ENCODE measurements at regions not wholly inside any gene's neighbourhood (a gene's known extent, or its start where the extent isn't known, plus 50 kb on each side); places are given as distances from the start of the nearest gene placed in this dataset.

GRCh38 chr10:111357859-111358258 is 281.0 kb downstream of the ADRA2A start:
- no peak for DNase-seq

GRCh38 chr10:111360260-111360925 is 283.6 kb downstream of the ADRA2A start:
- DNase-seq: no peak

GRCh38 chr10:111367531-111367930 is 290.7 kb downstream of the ADRA2A start:
- DNase-seq: no peak

GRCh38 chr10:111370101-111370500 is 293.3 kb downstream of the ADRA2A start:
- DNase-seq: no peak

- no peak for DNase-seq
Measured at GRCh38 chr10:111373696-111374095, 296.9 kb downstream of the ADRA2A start.

- no peak for DNase-seq
Measured at GRCh38 chr10:111379534-111380187, 302.8 kb downstream of the ADRA2A start.

- no peak for DNase-seq
Measured at GRCh38 chr10:111384556-111384955, 307.7 kb downstream of the ADRA2A start.

GRCh38 chr10:111390813-111391563 is 314.2 kb downstream of the ADRA2A start:
- DNase-seq: no peak

- DNase-seq: no peak
Measured at GRCh38 chr10:111392159-111392558, 315.3 kb downstream of the ADRA2A start.

GRCh38 chr10:111392910-111393309 is 316.1 kb downstream of the ADRA2A start:
- no peak for DNase-seq

- DNase-seq: no peak
Measured at GRCh38 chr10:111410740-111411139, 333.9 kb downstream of the ADRA2A start.

- DNase-seq: no peak
Measured at GRCh38 chr10:111425459-111425858, 348.6 kb downstream of the ADRA2A start.

GRCh38 chr10:111429288-111430028 is 352.6 kb downstream of the ADRA2A start:
- DNase-seq: no peak

- DNase-seq: no peak
Measured at GRCh38 chr10:111430070-111430469, 353.2 kb downstream of the ADRA2A start.

- no peak for DNase-seq
Measured at GRCh38 chr10:111432588-111432987, 355.8 kb downstream of the ADRA2A start.

GRCh38 chr10:111435871-111436270 is 359.0 kb downstream of the ADRA2A start:
- no peak for DNase-seq

- no peak for DNase-seq
Measured at GRCh38 chr10:111439034-111439842, 362.4 kb downstream of the ADRA2A start.

- no peak for DNase-seq
Measured at GRCh38 chr10:111440501-111440900, 363.7 kb downstream of the ADRA2A start.

GRCh38 chr10:111445667-111446066 is 368.8 kb downstream of the ADRA2A start:
- DNase-seq: no peak

- no peak for DNase-seq
Measured at GRCh38 chr10:111446966-111447365, 370.1 kb downstream of the ADRA2A start.

- no peak for DNase-seq
Measured at GRCh38 chr10:111452153-111452552, 375.3 kb downstream of the ADRA2A start.

- DNase-seq: no peak
Measured at GRCh38 chr10:111455776-111456426, 379.1 kb downstream of the ADRA2A start.
